OCI-LY7 (cell line): ENCODE measurements at regions not wholly inside any gene's neighbourhood (a gene's known extent, or its start where the extent isn't known, plus 50 kb on each side); places are given as distances from the start of the nearest gene placed in this dataset.

Experiments
- BruUV-seq: library from RNA; stranded (reverse); fragments of 400-500 nt; replicated peaks from 2 replicates; lab custom pipeline; 2021; lab: Mats Ljungman, UMichigan
- CTCF ChIA-PET: fragments of 300-600 bp; sonication (Branson Sonifier 250); formaldehyde crosslinking; loops from one replicate; lab custom pipeline; 2022; ENCODE audit warnings: antibody characterized with exemption; ENCODE audit not compliant: unreplicated experiment; lab: Charles Lee
- POLR2A ChIA-PET: fragments of 300-600 bp; sonication (Branson Sonifier 250); formaldehyde crosslinking; loops from one replicate; lab custom pipeline; 2022; ENCODE audit warnings: antibody characterized with exemption; lab: Charles Lee
- DNase-seq: peaks from one replicate; pipeline ENCODE4 v3.0.0-alpha.2; 2015; ENCODE audit warnings: low spot score
- H2AFZ ChIP-seq: fragments of 200-600 bp; sonication (generic), shearing (Covaris generic); 2 replicates; pipeline ENCODE4 v1.6.1; 2014; ENCODE audit warnings: mild to moderate bottlenecking, antibody characterized with exemption, low read length, moderate library complexity
- H3K27ac ChIP-seq: fragments of 200-600 bp; sonication (generic); 2 replicates; pipeline ENCODE4 v1.5.1; 2014; ENCODE audit warnings: mixed run types, low read depth, mild to moderate bottlenecking, moderate library complexity, low read length, inconsistent platforms; ENCODE audit not compliant: poor library complexity, severe bottlenecking
- H3K36me3 ChIP-seq: fragments of 200-600 bp; sonication (generic); 2 replicates; pipeline ENCODE4 v1.6.1; 2014; ENCODE audit warnings: mild to moderate bottlenecking, antibody characterized with exemption, low read length, moderate library complexity, mixed read lengths; ENCODE audit not compliant: insufficient read depth
- H3K4me1 ChIP-seq: fragments of 200-600 bp; sonication (generic); 2 replicates; pipeline ENCODE4 v1.5.1; 2014; ENCODE audit warnings: mild to moderate bottlenecking, low read length; ENCODE audit not compliant: insufficient read depth, poor library complexity, severe bottlenecking
- H3K4me2 ChIP-seq: fragments of 200-600 bp; sonication (generic); 2 replicates; pipeline ENCODE4 v1.6.1; 2014; ENCODE audit warnings: mild to moderate bottlenecking, low read length
- H3K4me3 ChIP-seq: fragments of 200-600 bp; sonication (generic); 2 replicates; pipeline ENCODE4 v1.5.1; 2014; ENCODE audit warnings: mild to moderate bottlenecking, low read depth, low read length; ENCODE audit not compliant: poor library complexity, severe bottlenecking
- H3K79me2 ChIP-seq: fragments of 200-600 bp; sonication (generic); 2 replicates; pipeline ENCODE4 v1.6.1; 2016; ENCODE audit warnings: low read depth, mild to moderate bottlenecking, low read length, moderate library complexity, mixed read lengths; ENCODE audit not compliant: insufficient read depth
- H3K9me2 ChIP-seq: fragments of 200-600 bp; sonication (generic); 2 replicates; pipeline ENCODE4 v1.6.1; 2016; ENCODE audit warnings: mild to moderate bottlenecking, low read length, mixed read lengths; ENCODE audit not compliant: insufficient read depth
- H3K9me3 ChIP-seq: fragments of 200-600 bp; sonication (generic); 2 replicates; pipeline ENCODE4 v1.6.1; 2014; ENCODE audit warnings: mild to moderate bottlenecking, mixed run types, low read length, mixed read lengths
- H4K20me1 ChIP-seq: fragments of 200-600 bp; sonication (generic); 2 replicates; pipeline ENCODE4 v1.6.1; 2014; ENCODE audit warnings: mild to moderate bottlenecking, antibody characterized with exemption, low read length, moderate library complexity, mixed read lengths; ENCODE audit not compliant: insufficient read depth
- EZH2phosphoT487 ChIP-seq: fragments of 200-600 bp; sonication (generic); IDR thresholded peaks from 2 replicates; pipeline ENCODE4 v1.6.1; 2018; ENCODE audit warnings: low read depth, borderline replicate concordance, mild to moderate bottlenecking, mixed run types, antibody characterized with exemption, low read length, moderate library complexity, mixed read lengths
- intact Hi-C: fragments of 100-400 bp; cut with micrococcal nuclease; formaldehyde crosslinking; loops from one replicate; pipeline ENCODE4 v1.10.0; 2022; ENCODE audit not compliant: unreplicated experiment
- TF ChIP-seq, protein P1 (sequence below): fragments of 200-600 bp; sonication (generic); conservative IDR thresholded peaks from 2 replicates; pipeline ENCODE4 v1.5.1; 2014; ENCODE audit warnings: mild to moderate bottlenecking, antibody characterized with exemption, low read length, moderate library complexity, mixed read lengths

GRCh38 chr13:44718467-44718866 is 142.3 kb upstream of the TSC22D1 start:
- BruUV-seq: no TSS peak
- no peak overlapping the region for H2AFZ ChIP-seq
- H4K20me1 ChIP-seq: no peaks in the 10 kb centered on the region

GRCh38 chr13:44715287-44716230 is 139.4 kb upstream of the TSC22D1 start:
- no peaks in the 10 kb centered on the region for H3K36me3 ChIP-seq
- no peaks in the 10 kb centered on the region for H3K9me3 ChIP-seq
- H4K20me1 ChIP-seq: no peaks in the 10 kb centered on the region
- TF ChIP-seq, protein P1, sequence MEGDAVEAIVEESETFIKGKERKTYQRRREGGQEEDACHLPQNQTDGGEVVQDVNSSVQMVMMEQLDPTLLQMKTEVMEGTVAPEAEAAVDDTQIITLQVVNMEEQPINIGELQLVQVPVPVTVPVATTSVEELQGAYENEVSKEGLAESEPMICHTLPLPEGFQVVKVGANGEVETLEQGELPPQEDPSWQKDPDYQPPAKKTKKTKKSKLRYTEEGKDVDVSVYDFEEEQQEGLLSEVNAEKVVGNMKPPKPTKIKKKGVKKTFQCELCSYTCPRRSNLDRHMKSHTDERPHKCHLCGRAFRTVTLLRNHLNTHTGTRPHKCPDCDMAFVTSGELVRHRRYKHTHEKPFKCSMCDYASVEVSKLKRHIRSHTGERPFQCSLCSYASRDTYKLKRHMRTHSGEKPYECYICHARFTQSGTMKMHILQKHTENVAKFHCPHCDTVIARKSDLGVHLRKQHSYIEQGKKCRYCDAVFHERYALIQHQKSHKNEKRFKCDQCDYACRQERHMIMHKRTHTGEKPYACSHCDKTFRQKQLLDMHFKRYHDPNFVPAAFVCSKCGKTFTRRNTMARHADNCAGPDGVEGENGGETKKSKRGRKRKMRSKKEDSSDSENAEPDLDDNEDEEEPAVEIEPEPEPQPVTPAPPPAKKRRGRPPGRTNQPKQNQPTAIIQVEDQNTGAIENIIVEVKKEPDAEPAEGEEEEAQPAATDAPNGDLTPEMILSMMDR: no peak
- no peak for TF ChIP-seq EZH2phosphoT487
- no peaks in the 10 kb centered on the region for H3K79me2 ChIP-seq
- H2AFZ ChIP-seq: no peak overlapping the region
- ChIA-PET CTCF (no interaction called here), POLR2A (interaction anchor here (0.6 to 0.9 kb wide), 3 partner anchors 11 to 1230 kb away, joined by 3 to 5 read pairs (median 4); no protein-coding TSS in a partner anchor)
- no peaks in the 10 kb centered on the region for H3K9me2 ChIP-seq
- H3K4me2 ChIP-seq: no peak overlapping the region
- DNase-seq: no peak
- H3K27ac ChIP-seq: no peak overlapping the region
- BruUV-seq: no TSS peak
- no peaks in the 10 kb centered on the region for H3K4me1 ChIP-seq
- intact Hi-C loops: no loop called here
- no peak overlapping the region for H3K4me3 ChIP-seq

More at GRCh38 chr13:44718467-44718866, 142.3 kb upstream of the TSC22D1 start:
- Histone ChIP-seq H3K27ac (no peak overlapping the region), H3K79me2 (no peaks in the 10 kb centered on the region), H3K4me2 (no peak overlapping the region), H3K9me2 (no peaks in the 10 kb centered on the region), H3K36me3 (no peaks in the 10 kb centered on the region), H3K4me1 (no peaks in the 10 kb centered on the region), H3K9me3 (no peaks in the 10 kb centered on the region), H3K4me3 (no peak overlapping the region)
- POLR2A ChIA-PET: no interaction called here
- no peak for DNase-seq
- TF ChIP-seq, protein P1: no peak
- TF ChIP-seq EZH2phosphoT487: no peak
- intact Hi-C loops: no loop called here
- CTCF ChIA-PET: no interaction called here
